ENCODE measurements at regions not wholly inside any gene's neighbourhood (a gene's known extent, or its start where the extent isn't known, plus 50 kb on each side); places are given as distances from the start of the nearest gene placed in this dataset.

- H3K4me3 ChIP-seq (ENCODE audit: control extremely low read depth in 1 of 5, extremely low read depth in 1 of 5, insufficient read depth in 1 of 5, low read depth in 2 of 5, low read length in 4 of 5), result no peak overlapping the region
- no peaks in the 10 kb centered on the region for H3K9me3 ChIP-seq (ENCODE audit: control extremely low read depth in 1 of 3, control insufficient read depth in 2 of 3, insufficient read depth in 1 of 3, low read length in 2 of 3)
- DNase-seq, result no peak
- no peak overlapping the region for H3K9ac ChIP-seq (ENCODE audit: low read length)
- no peaks in the 10 kb centered on the region for H3K79me2 ChIP-seq (ENCODE audit: control insufficient read depth, insufficient read depth, low read length)
- Mint-ChIP-seq H3K4me1 (no peaks in the 10 kb centered on the region), H3K4me3 (no peak overlapping the region), H3K27ac (no peak overlapping the region), H3K27me3 (peaks cover 44% of the 10 kb centered on the region), H3K9me3 (ENCODE audit: insufficient read depth) (peaks cover 3% of the 10 kb centered on the region)
- no peak for TF ChIP-seq CTCF (IDR thresholded peaks at IDR 0.05)
- TF ChIP-seq EZH2 (IDR thresholded peaks at IDR 0.05; ENCODE audit: borderline replicate concordance, insufficient read depth, low read depth, low read length, poor library complexity, severe bottlenecking), result no peak
- no peak for ATAC-seq (ENCODE audit: low read depth)
- H2AFZ ChIP-seq (ENCODE audit: insufficient read depth, low read depth, low read length, poor library complexity, severe bottlenecking), result no peak overlapping the region
- ChIA-PET CTCF (no interaction called here), POLR2A (no interaction called here)
- H3K4me2 ChIP-seq (replicated peaks; ENCODE audit: low read depth, low read length, poor library complexity, severe bottlenecking), result no peak overlapping the region
- H3K27me3 ChIP-seq (replicated peaks in 1 of 4; ENCODE audit: control extremely low read depth in 1 of 4, control insufficient read depth in 3 of 4, insufficient read depth in 4 of 4, low read length in 3 of 4), result peaks cover 0 to 5% (median 2%) of the 10 kb centered on the region in 4 experiments
- no peak overlapping the region for H3K27ac ChIP-seq (ENCODE audit: low read length in 2 of 2)
- no peaks in the 10 kb centered on the region for H3K4me1 ChIP-seq (ENCODE audit: control insufficient read depth in 2 of 2, insufficient read depth in 2 of 2, low read length in 2 of 2)
- no peaks in the 10 kb centered on the region for H3K36me3 ChIP-seq (replicated peaks in 1 of 2; ENCODE audit: control extremely low read depth in 1 of 2, control insufficient read depth in 1 of 2, extremely low read depth in 1 of 2, insufficient read depth in 2 of 2, low read length in 1 of 2)
- H4K20me1 ChIP-seq (ENCODE audit: control insufficient read depth, insufficient read depth, low read length, poor library complexity, severe bottlenecking), result no peaks in the 10 kb centered on the region
- intact Hi-C loops (cut with micrococcal nuclease), result no loop called here
Measured at GRCh38 chr15:79602731-79603130, 170.6 kb downstream of the MINAR1 start.

DNA sequence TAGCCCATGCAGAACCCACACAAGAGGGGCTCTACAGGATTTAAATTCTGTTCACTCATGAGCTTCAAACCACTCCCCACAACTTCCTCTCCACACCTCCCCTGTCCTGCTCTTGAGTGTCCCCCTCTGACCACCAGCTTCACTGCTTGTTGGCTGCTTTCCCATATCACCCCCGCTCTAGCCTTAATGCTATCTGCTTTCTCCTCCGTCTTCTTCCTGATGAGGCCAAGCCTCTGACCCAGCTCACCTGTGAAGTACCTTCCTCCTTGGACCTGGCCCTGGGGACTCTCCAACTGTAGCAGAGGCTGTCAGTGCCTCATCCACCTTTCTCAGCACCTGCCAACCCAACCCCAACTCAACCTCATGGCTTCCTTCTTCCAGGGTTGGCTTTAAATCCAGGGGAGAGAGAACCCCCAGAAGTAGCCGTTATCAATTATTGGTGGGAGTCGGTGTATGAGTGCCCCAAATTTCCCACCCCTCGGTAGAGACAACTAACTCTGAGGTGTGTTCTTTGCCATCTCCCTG is 174.8 kb downstream of the MINAR1 start:
- ATAC-seq (ENCODE audit: low read depth) (no peak), DNase-seq (no peak)
- Histone ChIP-seq H4K20me1 (ENCODE audit: control insufficient read depth, insufficient read depth, low read length, poor library complexity, severe bottlenecking) (no peaks in the 10 kb centered on the region), H3K27ac (ENCODE audit: low read length in 2 of 2) (no peak overlapping the region), H3K9me3 (ENCODE audit: control extremely low read depth in 1 of 3, control insufficient read depth in 2 of 3, insufficient read depth in 1 of 3, low read length in 2 of 3) (no peaks in the 10 kb centered on the region), H3K9ac (ENCODE audit: low read length) (no peak overlapping the region), H3K4me2 (replicated peaks; ENCODE audit: low read depth, low read length, poor library complexity, severe bottlenecking) (no peak overlapping the region), H3K4me1 (ENCODE audit: control insufficient read depth in 2 of 2, insufficient read depth in 2 of 2, low read length in 2 of 2) (no peaks in the 10 kb centered on the region), H2AFZ (ENCODE audit: insufficient read depth, low read depth, low read length, poor library complexity, severe bottlenecking) (no peak overlapping the region), H3K36me3 (replicated peaks in 1 of 2; ENCODE audit: control extremely low read depth in 1 of 2, control insufficient read depth in 1 of 2, extremely low read depth in 1 of 2, insufficient read depth in 2 of 2, low read length in 1 of 2) (no peaks in the 10 kb centered on the region), H3K79me2 (ENCODE audit: control insufficient read depth, insufficient read depth, low read length) (no peaks in the 10 kb centered on the region), H3K4me3 (ENCODE audit: control extremely low read depth in 1 of 5, extremely low read depth in 1 of 5, insufficient read depth in 1 of 5, low read depth in 2 of 5, low read length in 4 of 5) (no peak overlapping the region), H3K27me3 (replicated peaks in 1 of 4; ENCODE audit: control extremely low read depth in 1 of 4, control insufficient read depth in 3 of 4, insufficient read depth in 4 of 4, low read length in 3 of 4) (peaks cover 0 to 4% (median 1%) of the 10 kb centered on the region in 4 experiments)
- Mint-ChIP-seq H3K27ac (no peak overlapping the region), H3K27me3 (peaks cover 21% of the 10 kb centered on the region), H3K9me3 (ENCODE audit: insufficient read depth) (peaks cover 3% of the 10 kb centered on the region), H3K4me1 (no peaks in the 10 kb centered on the region), H3K4me3 (no peak overlapping the region)
- CTCF ChIA-PET, result interaction anchor here (0.5 kb wide), 1 partner anchor 831 kb away, joined by 3 read pairs; no protein-coding TSS in a partner anchor
- WGBS (ENCODE audit: insufficient coverage), result 96% methylated on average over 5 of the region's 5 CpGs
- POLR2A ChIA-PET, result no interaction called here
- TF ChIP-seq EZH2 (IDR thresholded peaks at IDR 0.05; ENCODE audit: borderline replicate concordance, insufficient read depth, low read depth, low read length, poor library complexity, severe bottlenecking) (no peak), CTCF (IDR thresholded peaks at IDR 0.05) (no peak)
- intact Hi-C loops (cut with micrococcal nuclease), result no loop called here

Measured in B cell (primary cell).